Activated T-cell treated with anti-CD3 and anti-CD28 coated beads for 1 hour (primary cell): ENCODE measurements at regions not wholly inside any gene's neighbourhood (a gene's known extent, or its start where the extent isn't known, plus 50 kb on each side); places are given as distances from the start of the nearest gene placed in this dataset.
"Not testable (repeated sequence)": the region's sequence is repeated elsewhere in the genome, so short reads cannot be mapped to it uniquely, and the experiment has no call there.

ENCODE experiments used
- DNase-seq: peaks from one replicate; pipeline ENCODE4 v3.0.0-alpha.2; 2020; ENCODE audit warnings: low read depth

DNA sequence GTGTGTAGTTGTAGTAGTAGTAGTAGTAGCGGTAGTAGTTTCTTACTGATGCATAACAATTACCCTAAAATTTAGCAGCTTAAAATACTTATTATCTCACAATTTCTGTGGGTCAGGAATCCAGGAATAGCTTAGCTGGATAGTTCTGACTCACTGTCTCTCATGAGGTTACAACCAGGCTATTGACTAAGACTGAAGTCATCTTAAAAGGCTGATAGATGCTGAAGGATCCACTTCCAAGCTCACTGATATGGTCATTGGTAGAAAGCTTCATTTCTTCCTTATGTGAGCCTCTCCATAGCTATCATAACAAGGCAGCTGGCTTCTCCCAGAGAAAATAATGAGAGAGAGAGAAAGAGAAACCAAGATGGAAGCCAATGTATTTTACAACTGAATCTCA, 147.5 kb upstream of the FBXL17 start:
- no peak for DNase-seq

GRCh38 chr5:108528655-108529054, 146.8 kb upstream of the FBXL17 start:
- no peak for DNase-seq

DNA sequence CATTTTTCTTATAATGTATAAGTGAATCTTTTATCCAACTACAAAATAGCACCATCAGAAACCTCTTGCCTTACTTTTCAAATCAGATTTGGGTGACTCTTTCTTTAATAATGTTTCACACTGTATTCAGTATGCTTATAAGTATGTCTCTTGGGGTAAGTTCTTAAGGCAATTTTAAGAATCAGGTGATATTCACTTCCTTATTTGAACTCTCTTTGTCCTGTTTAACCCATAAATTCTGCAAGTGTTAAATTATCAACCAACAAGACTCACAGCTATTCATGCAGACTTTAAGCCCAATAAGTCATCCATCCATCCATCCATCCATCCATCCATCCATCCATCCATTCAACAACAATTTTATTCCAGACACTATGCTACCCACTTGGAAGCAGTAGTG, 142.7 kb upstream of the FBXL17 start:
- DNase-seq: no peak

- no peak for DNase-seq
Observed at GRCh38 chr5:108523360-108523759, 141.5 kb upstream of the FBXL17 start.

DNA sequence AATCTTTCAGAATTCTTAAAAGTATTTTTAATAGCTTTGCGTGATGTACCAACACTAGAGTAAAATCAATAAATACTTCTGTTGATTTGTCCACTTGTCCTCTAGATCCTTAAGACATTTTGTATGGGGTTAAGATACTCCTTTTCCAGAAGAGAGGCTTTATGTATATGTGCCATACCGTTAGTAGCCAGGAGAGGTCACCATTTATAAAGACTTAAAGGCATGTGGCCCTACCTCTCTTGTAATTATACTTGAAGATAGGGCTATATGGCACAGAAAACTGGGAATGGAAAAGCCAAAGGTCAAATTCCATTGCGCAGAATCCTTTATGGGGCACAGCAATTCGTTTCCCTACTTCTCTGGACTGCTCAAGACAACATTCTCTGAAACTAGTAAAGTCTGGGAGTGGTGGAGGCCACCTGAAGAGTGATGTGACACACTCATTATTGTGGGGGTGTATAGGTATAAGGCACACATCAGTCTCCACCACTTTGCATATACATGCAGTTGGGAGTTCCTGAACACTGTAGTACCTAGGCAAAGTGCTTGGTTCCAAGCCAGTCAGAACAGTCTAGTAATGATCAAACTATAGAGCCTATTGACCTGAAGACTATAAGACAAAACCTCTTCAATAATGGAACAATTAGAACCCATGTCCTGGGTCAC, 140.1 kb upstream of the FBXL17 start:
- no peak for DNase-seq

- no peak for DNase-seq
Observed at GRCh38 chr5:108521011-108521700, 139.3 kb upstream of the FBXL17 start.

DNA sequence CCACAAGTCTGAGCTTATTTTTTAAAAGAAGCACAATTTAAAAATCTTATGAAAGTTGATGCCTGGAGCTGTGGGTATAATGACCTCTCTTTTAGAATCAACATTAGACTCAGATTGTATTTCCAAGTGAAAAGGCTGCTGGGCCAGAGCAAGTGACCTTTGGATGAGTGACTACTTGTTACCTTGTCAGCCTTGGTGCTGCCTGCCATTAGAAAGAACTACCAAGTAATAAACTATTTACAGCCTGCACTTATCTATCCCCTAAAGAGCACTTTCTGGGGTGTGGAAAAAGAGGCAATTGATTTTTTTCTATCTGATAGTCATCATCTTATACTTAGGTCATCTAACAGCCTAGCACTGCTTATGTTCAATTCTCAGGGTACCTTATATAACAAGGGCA, 134.9 kb upstream of the FBXL17 start:
- DNase-seq: no peak

DNA sequence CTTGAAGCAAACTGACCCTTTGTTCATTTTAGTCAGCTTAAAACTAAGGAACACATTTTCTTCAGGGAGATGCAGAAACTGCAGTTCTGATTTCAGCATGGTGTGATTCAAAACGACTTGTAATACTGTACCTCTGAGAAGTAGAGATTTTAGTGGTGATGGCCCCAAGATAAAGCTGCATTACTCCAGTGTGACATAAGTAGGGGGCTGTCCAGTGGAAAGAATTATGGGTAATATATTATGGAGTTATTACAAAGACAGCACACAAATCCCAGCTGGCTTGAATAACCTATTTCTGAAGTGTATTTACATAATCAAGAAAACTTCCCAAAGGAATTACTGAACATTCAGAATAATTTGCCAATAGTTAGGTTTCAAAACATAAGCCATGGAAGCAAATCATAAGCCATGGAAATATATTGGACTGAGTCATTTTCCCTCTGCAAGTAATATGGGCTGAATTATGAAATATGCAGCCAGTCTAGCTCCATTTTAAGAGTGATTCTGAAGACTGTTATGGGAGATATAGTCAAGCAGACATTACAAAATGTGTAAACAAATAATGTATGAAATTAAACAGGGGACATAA, 133.7 kb upstream of the FBXL17 start:
- DNase-seq: no peak

DNA sequence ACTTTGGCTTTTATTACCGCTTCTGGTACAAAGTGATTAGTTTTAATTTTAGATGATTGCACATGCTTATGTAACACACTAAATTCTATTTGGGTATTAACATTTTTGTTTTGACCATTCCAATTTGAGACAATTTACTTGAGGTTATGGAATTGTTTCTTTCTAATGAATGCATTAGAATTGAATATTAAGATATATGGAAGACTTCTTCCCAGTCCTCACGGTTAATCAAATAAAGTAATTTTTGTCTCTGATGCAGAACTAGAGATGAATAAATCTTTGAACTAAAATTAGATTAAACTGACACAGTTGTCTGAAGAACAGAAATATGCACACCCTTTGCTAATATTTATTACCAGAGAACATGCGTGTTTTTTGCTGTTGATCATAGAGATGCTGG, 127.1 kb upstream of the FBXL17 start:
- no peak for DNase-seq

DNA sequence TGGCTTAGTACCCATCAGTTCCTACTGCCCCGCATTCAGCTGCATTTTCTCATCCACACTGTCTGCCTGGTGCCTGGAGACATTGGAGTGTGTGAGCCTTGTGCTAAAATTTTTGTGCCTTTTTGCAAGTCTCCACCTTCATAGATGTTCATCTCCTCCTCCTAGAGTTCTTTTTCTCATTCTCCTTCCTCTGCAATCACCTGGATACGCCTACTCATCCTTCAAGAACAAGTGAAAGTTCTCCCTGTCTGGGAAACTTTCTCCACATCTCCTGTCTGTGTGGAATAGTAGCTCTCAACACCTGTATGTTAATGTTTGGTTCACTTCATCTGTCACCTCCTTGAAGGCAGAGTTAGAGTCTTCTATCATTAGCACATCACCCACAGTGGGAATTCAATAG, 125.7 kb upstream of the FBXL17 start:
- no peak for DNase-seq

DNA sequence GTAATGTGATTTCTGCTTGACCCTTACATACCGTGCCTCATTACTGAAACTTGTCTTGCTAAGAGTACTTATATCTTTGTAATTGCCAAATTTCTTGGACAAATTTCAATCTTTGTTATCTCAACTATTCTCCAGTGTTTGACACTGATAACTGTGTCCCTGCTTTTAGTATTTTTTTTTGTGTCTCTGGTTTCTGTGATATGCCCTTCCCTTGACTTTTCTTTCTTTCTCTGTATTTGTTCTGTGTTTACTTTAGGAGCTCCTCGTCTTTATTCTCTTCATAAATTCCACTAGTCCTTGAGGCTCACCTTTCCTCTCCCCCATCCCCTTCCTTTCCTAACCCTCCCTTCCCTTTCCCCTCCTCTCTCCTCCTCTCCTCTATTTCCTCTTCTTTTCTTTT, 123.7 kb upstream of the FBXL17 start:
- DNase-seq: no peak

DNA sequence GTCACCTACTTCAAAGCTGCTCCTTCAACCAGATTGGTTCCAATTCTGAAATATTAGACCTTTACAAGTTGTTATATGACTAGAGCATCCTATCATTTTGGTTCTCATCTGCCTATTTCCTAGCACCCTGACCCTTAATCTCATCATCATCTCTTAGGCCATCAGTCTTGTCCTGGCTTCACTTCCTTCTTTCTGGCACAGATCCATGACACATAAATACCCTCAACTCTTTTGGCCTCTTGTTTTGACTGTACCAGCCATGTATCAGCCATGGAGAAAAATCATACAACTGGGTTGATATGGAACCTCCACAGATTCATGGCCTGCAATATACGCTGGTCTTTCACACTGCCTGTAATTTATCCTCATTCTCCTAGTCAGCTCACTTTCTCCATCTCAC, 123.1 kb upstream of the FBXL17 start:
- no peak for DNase-seq

DNA sequence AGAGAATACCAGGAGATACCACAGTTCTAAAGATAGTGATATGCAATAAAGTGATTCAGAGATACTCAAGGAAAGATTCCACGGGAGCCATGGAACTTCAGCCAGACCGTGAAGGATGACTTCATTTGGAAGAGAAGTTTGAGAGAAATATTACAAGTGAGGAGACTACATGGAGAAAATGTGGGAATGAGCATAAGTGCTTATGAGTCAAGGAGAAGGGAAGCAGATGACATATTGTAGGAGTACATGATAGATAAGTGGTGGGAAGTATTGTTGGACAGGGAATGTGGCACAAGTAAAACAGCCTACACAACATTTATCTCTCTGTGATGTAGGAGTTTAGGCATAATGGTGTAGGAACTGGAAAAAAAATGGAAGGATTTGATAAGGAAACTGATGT, 122.1 kb upstream of the FBXL17 start:
- no peak for DNase-seq

GRCh38 chr5:108495615-108496014, 113.7 kb upstream of the FBXL17 start:
- not testable (repeated sequence) for DNase-seq

DNA sequence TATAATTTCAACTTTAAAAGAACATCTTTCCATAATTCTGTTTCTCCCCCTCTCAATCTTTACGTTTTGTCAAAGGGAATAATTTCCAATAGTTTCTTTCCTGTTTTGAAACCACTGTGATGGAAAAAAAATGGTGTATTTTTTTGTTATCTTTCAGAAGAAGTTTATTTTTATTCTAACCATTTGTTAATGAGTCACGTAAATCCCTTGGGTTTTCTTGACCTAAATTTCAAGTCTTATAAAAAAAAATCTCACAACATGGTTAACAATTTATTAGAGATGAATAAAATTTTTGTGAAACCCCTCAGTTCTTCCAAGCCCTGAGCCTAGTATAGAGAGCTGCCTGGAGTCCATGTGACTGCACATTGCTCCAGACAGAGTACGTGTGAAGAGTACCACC, 106.1 kb upstream of the FBXL17 start:
- DNase-seq: no peak

DNA sequence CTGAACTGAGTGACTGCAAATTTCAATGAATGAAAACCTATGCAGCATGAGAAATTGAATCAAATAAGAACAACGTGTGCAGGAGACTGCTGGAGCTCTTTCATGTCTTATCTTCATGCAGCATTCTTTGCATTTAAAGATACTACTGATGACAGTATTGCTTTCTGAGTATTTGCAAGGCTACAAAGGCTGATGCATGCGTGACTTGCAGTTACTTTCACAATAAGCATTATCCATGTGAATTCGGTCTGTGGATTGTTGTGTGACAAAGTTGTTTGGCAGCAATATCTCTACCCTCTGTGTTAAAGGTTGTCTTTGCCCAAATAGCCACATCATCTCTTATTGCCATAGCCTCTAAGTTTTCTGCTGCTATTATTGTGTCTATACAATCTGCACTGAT, 102.1 kb upstream of the FBXL17 start:
- DNase-seq: no peak

- no peak for DNase-seq
Observed at GRCh38 chr5:108481355-108481931, 99.5 kb upstream of the FBXL17 start.

GRCh38 chr5:108472237-108472636, 90.3 kb upstream of the FBXL17 start:
- no peak for DNase-seq

DNA sequence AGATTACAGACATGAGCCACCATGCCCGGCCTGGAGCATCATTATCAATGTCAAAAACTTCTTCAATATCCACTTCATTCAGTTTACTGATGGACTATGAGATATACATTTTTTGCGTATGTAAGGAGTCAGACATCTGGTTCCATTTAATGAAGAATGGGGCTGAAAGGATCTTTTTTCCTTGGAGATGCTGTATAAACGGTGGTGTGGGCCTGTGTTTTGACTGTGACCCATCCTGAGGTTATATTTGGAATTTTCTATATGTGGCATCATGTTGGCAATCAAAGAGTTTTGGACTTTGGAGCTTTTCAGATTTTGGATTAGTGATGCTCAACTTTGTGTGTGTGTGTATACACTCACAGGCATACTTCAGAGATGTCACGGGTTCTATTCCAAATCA, 85.7 kb upstream of the FBXL17 start:
- no peak for DNase-seq

GRCh38 chr5:108461628-108462367, 79.9 kb upstream of the FBXL17 start:
- DNase-seq: no peak

DNA sequence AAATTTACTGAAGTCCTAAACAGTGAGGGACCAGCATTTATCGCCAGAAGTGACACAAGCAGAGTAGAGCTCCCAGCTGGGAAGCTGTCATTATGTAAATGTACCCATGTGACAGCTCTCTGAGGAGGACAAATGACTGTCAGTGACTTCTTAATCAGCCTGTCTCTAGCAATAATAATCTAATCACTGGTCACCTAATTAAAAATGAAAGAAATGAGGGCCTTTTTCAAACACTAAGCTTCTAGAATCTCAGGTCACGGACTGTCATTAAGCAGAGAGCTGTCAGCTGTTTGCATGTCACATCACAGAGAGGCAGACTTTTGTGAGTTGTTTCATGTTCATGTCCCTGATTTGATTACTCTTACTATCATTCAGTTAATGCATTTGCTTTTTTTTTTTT, 77.9 kb upstream of the FBXL17 start:
- DNase-seq: no peak

GRCh38 chr5:108451269-108451668, 69.4 kb upstream of the FBXL17 start:
- DNase-seq: no peak

GRCh38 chr5:108444130-108444529, 62.2 kb upstream of the FBXL17 start:
- DNase-seq: not testable (repeated sequence)
